Ovary (tissue), 7 donors: ENCODE measurements at regions not wholly inside any gene's neighbourhood (a gene's known extent, or its start where the extent isn't known, plus 50 kb on each side); places are given as distances from the start of the nearest gene placed in this dataset.

Experiments used
- DNase-seq, 5 donors: peaks; one replicate each; pipeline ENCODE4 v3.0.0-alpha.2; 2019 to 2020
- H3K27ac ChIP-seq, 2 donors: fragments of 200-600 bp; one replicate each; pipeline versions ENCODE4 v1.5.1 to v1.8.0; 2019 to 2022
- H3K27me3 ChIP-seq: fragments of 200-600 bp; one replicate; pipeline ENCODE4 v1.8.0; 2022
- H3K36me3 ChIP-seq: fragments of 200-600 bp; sonication (generic); one replicate; pipeline ENCODE4 v1.5.1; 2019
- H3K4me1 ChIP-seq: one replicate; pipeline ENCODE4 v1.8.1; 2013; ENCODE audit warnings: mild to moderate bottlenecking, moderate library complexity; ENCODE audit not compliant: insufficient read depth
- H3K4me3 ChIP-seq: fragments of 200-600 bp; sonication (generic); one replicate; pipeline ENCODE4 v1.5.1; 2017
- H3K9me3 ChIP-seq, 2 donors: fragments of 200-600 bp in 1 of 2; sonication (generic) in 1 of 2; one replicate each; pipeline versions ENCODE4 v1.5.1 to v1.8.1; 2013 to 2019; ENCODE audit warnings: mild to moderate bottlenecking in 1 of 2, moderate library complexity in 1 of 2
- CTCF ChIP-seq, 3 donors: fragments of 450-650 bp in 2 of 3; fragments of 200-600 bp in 1 of 3; IDR thresholded peaks; one replicate each; pipeline versions ENCODE4 v1.5.1 to v1.8.0; 2016 to 2022; ENCODE audit warnings: antibody characterized with exemption in 3 of 3, mild to moderate bottlenecking in 1 of 3
- EP300 ChIP-seq: sonication (generic); formaldehyde crosslinking; IDR thresholded peaks from one replicate; pipeline ENCODE4 v1.6.1; 2017; ENCODE audit warnings: antibody characterized with exemption
- POLR2A ChIP-seq: fragments of 450-650 bp; IDR thresholded peaks from one replicate; pipeline ENCODE4 v1.6.1; 2017; ENCODE audit warnings: antibody characterized with exemption, mild to moderate bottlenecking, moderate library complexity
- WGBS, 3 donors: extraction: QIAGEN DNeasy Blood & Tissue Kit in 1 of 3; methylation state at CpG; one replicate each; pipeline versions ENCODE4 v1.1.5 to v1.1.7; 2013 to 2017; 5-methylcytosine and 5-hydroxymethylcytosine counted together
- intact Hi-C, 4 donors: fragments of 100-400 bp; cut with DNase I; formaldehyde crosslinking; loops; one replicate each; pipeline versions ENCODE4 v1.11.0 to v1.15.1; 2022 to 2023
- donor health status: DM: no; HTN: no; CAD: no; lungs with moderate emphysema.
- donor health status: DM: no; HTN: no; CAD: no.
- donor health status: Bipolar disorder and iron deficiency.
- donor health status: DM: no; HTN: no; CAD: no.
- donor health status: DM: yes; HTN: yes; CAD: no.

GRCh38 chr4:178784491-178784890 lies 1342.3 kb upstream of the AGA start:
- intact Hi-C loops: no loop called here
- H3K27ac ChIP-seq: no peak overlapping the region
- no peak for TF ChIP-seq CTCF (IDR thresholded peaks at IDR 0.05)
- TF ChIP-seq EP300: no peak
- TF ChIP-seq POLR2A: no peak
- H3K4me1 ChIP-seq: no peaks in the 10 kb centered on the region
- 50 to 57% (median 52%) methylated on average over 3 of the region's 3 CpGs for WGBS, 3 donors
- no peak overlapping the region for H3K4me3 ChIP-seq
- no peaks in the 10 kb centered on the region for H3K36me3 ChIP-seq
- no peaks in the 10 kb centered on the region for H3K9me3 ChIP-seq
- DNase-seq: no peak
- H3K27me3 ChIP-seq: no peaks in the 10 kb centered on the region

- WGBS, 3 donors: 73 to 79% (median 79%) methylated on average over 3 of the region's 3 CpGs
Measured at GRCh38 chr4:178789279-178789678, 1347.0 kb upstream of the AGA start.

GRCh38 chr4:178799204-178799603 lies 1357.0 kb upstream of the AGA start:
- DNase-seq: no peak
- Histone ChIP-seq H3K36me3 (no peaks in the 10 kb centered on the region), H3K9me3 (no peaks in the 10 kb centered on the region), H3K4me3 (no peak overlapping the region), H3K27ac (no peak overlapping the region), H3K4me1 (no peaks in the 10 kb centered on the region), H3K27me3 (no peaks in the 10 kb centered on the region)
- TF ChIP-seq CTCF (IDR thresholded peaks at IDR 0.05) (no peak), EP300 (no peak)
- WGBS, 3 donors: 25 to 30% (median 29%) methylated on average over 2 of the region's 2 CpGs
- intact Hi-C loops: no loop called here

More at GRCh38 chr4:178789279-178789678, 1347.0 kb upstream of the AGA start:
- no peaks in the 10 kb centered on the region for H3K27me3 ChIP-seq
- H3K27ac ChIP-seq: no peak overlapping the region
- no peaks in the 10 kb centered on the region for H3K9me3 ChIP-seq
- TF ChIP-seq EP300 (no peak), POLR2A (no peak), CTCF (IDR thresholded peaks at IDR 0.05) (no peak)
- intact Hi-C loops: no loop called here
- no peak for DNase-seq
- no peaks in the 10 kb centered on the region for H3K36me3 ChIP-seq
- H3K4me3 ChIP-seq: no peak overlapping the region
- no peaks in the 10 kb centered on the region for H3K4me1 ChIP-seq

GRCh38 chr4:178808106-178808505 lies 1365.9 kb upstream of the AGA start:
- intact Hi-C loops: no loop called here
- 43 to 59% (median 54%) methylated on average over 1 of the region's 1 CpG for WGBS, 3 donors
- DNase-seq: no peak
- H3K4me1 ChIP-seq: no peaks in the 10 kb centered on the region
- no peaks in the 10 kb centered on the region for H3K27me3 ChIP-seq
- H3K36me3 ChIP-seq: no peaks in the 10 kb centered on the region
- TF ChIP-seq CTCF (IDR thresholded peaks at IDR 0.05): no peak
- no peak for TF ChIP-seq POLR2A
- no peak for TF ChIP-seq EP300
- H3K9me3 ChIP-seq: no peaks in the 10 kb centered on the region
- H3K27ac ChIP-seq: no peak overlapping the region
- no peak overlapping the region for H3K4me3 ChIP-seq

- Histone ChIP-seq H3K36me3 (no peaks in the 10 kb centered on the region), H3K4me3 (no peak overlapping the region), H3K4me1 (no peaks in the 10 kb centered on the region), H3K9me3 (no peaks in the 10 kb centered on the region), H3K27ac (no peak overlapping the region), H3K27me3 (no peaks in the 10 kb centered on the region)
- DNase-seq: no peak
- intact Hi-C loops: no loop called here
- 89 to 95% (median 93%) methylated on average over 2 of the region's 2 CpGs for WGBS, 3 donors
- TF ChIP-seq POLR2A: no peak
- TF ChIP-seq EP300: no peak
- TF ChIP-seq CTCF (IDR thresholded peaks at IDR 0.05): no peak
Measured at GRCh38 chr4:178809921-178810320, 1367.7 kb upstream of the AGA start.
